HEK293 (cell line): ENCODE measurements at regions not wholly inside any gene's neighbourhood (a gene's known extent, or its start where the extent isn't known, plus 50 kb on each side); places are given as distances from the start of the nearest gene placed in this dataset.
"Not testable (repeated sequence)": the region's sequence is repeated elsewhere in the genome, so short reads cannot be mapped to it uniquely, and the experiment has no call there.

Source experiments
- CTCF ChIA-PET: fragments of 350-600 bp; formaldehyde crosslinking; extraction: SDS; loops from one replicate; lab custom pipeline; 2021; ENCODE audit warnings: antibody characterized with exemption; lab: Yijun Ruan, JAX
- POLR2A ChIA-PET: fragments of 300-600 bp; formaldehyde crosslinking; extraction: SDS; loops from one replicate; lab custom pipeline; 2020; ENCODE audit warnings: antibody characterized with exemption, inconsistent platforms; lab: Yijun Ruan, JAX
- H3K27ac ChIP-seq: fragments of 200-500 bp; sonication (Bioruptor generic); 2 replicates; pipeline ENCODE4 v1.5.1; 2014; ENCODE audit warnings: low read depth, low read length, control low read depth, inconsistent platforms; ENCODE audit errors: extremely low read depth
- H3K36me3 ChIP-seq, 2 experiments: fragments of 200-500 bp in 1 of 2; sonication (Bioruptor generic) in 1 of 2; 1 replicate in 1 of 2; 2 replicates in 1 of 2; pipeline ENCODE4 v1.5.1; 2014 to 2017; ENCODE audit warnings: inconsistent platforms in 2 of 2, low read length in 2 of 2; ENCODE audit not compliant: control insufficient read depth in 2 of 2, insufficient read depth in 1 of 2
- H3K4me1 ChIP-seq: fragments of 200-500 bp; sonication (Bioruptor generic); 2 replicates; pipeline ENCODE4 v1.5.1; 2014; ENCODE audit warnings: mild to moderate bottlenecking, low read length, inconsistent platforms; ENCODE audit not compliant: control insufficient read depth, insufficient read depth
- H3K4me3 ChIP-seq: 2 replicates; pipeline ENCODE4 v1.5.1; 2011; ENCODE audit warnings: low read depth, mild to moderate bottlenecking, control low read depth, low read length, moderate library complexity
- H3K9me3 ChIP-seq: fragments of 200-500 bp; sonication (Bioruptor generic); 2 replicates; pipeline ENCODE4 v1.5.1; 2014; ENCODE audit warnings: low read depth, low read length, inconsistent platforms; ENCODE audit not compliant: control insufficient read depth, insufficient read depth
- SALL2 ChIP-seq: fragments of 450-650 bp; formaldehyde crosslinking; IDR thresholded peaks from 2 replicates; pipeline ENCODE4 v1.5.0; 2017; ENCODE audit warnings: missing biosample characterization, mild to moderate bottlenecking, missing genetic modification characterization, borderline replicate concordance
- SP3 ChIP-seq: fragments of 450-650 bp; formaldehyde crosslinking; IDR thresholded peaks from 2 replicates; pipeline ENCODE4 v1.5.1; 2016; ENCODE audit warnings: missing biosample characterization, missing genetic modification characterization
- ZIC2 ChIP-seq: fragments of 450-650 bp; formaldehyde crosslinking; IDR thresholded peaks from 2 replicates; pipeline ENCODE4 v1.5.1; 2016; ENCODE audit warnings: missing biosample characterization, missing genetic modification characterization
- ZNF133 ChIP-seq: fragments of 450-650 bp; formaldehyde crosslinking; IDR thresholded peaks from 2 replicates; pipeline ENCODE4 v1.5.1; 2016; ENCODE audit warnings: missing biosample characterization, missing genetic modification characterization
- ZNF146 ChIP-seq: fragments of 450-650 bp; formaldehyde crosslinking; IDR thresholded peaks from 2 replicates; pipeline ENCODE4 v1.5.1; 2016; ENCODE audit warnings: missing biosample characterization, missing genetic modification characterization
- ZNF19 ChIP-seq: fragments of 450-650 bp; formaldehyde crosslinking; IDR thresholded peaks from 2 replicates; pipeline ENCODE4; 2016; ENCODE audit warnings: missing biosample characterization, missing genetic modification characterization, low read depth
- ZNF426 ChIP-seq: fragments of 450-650 bp; formaldehyde crosslinking; IDR thresholded peaks from 2 replicates; pipeline ENCODE4 v1.5.1; 2017; ENCODE audit warnings: missing biosample characterization, missing genetic modification characterization, mild to moderate bottlenecking, inconsistent platforms, moderate library complexity
- ZNF560 ChIP-seq: fragments of 450-650 bp; formaldehyde crosslinking; IDR thresholded peaks from 2 replicates; pipeline ENCODE4 v1.5.1; 2017; ENCODE audit warnings: missing biosample characterization, missing genetic modification characterization, borderline replicate concordance
- ZNF626 ChIP-seq: fragments of 450-650 bp; sonication (Bioruptor Pico); formaldehyde crosslinking; IDR thresholded peaks from 2 replicates; pipeline ENCODE4 v1.5.1; 2018; ENCODE audit warnings: missing biosample characterization, missing genetic modification characterization, inconsistent platforms
- ZNF677 ChIP-seq: fragments of 450-650 bp; IDR thresholded peaks from 2 replicates; pipeline ENCODE4 v1.5.0; 2018; ENCODE audit warnings: missing biosample characterization, mild to moderate bottlenecking, missing genetic modification characterization, moderate library complexity
- ZNF701 ChIP-seq: fragments of 450-650 bp; formaldehyde crosslinking; IDR thresholded peaks from 2 replicates; pipeline ENCODE4 v1.5.1; 2016; ENCODE audit warnings: missing biosample characterization, missing genetic modification characterization
- ZNF843 ChIP-seq: fragments of 450-650 bp; formaldehyde crosslinking; IDR thresholded peaks from 2 replicates; pipeline ENCODE4 v1.5.1; 2016; ENCODE audit warnings: missing biosample characterization, missing genetic modification characterization
- TF ChIP-seq, protein P1 (sequence below): IDR thresholded peaks from 2 replicates; pipeline ENCODE4 v1.6.1; 2011; ENCODE audit warnings: mild to moderate bottlenecking, low read depth, low read length, borderline replicate concordance
- TF ChIP-seq, protein P2 (sequence below): fragments of 450-650 bp; formaldehyde crosslinking; optimal IDR thresholded peaks from 2 replicates; pipeline ENCODE3; 2016; ENCODE audit warnings: missing biosample characterization, mild to moderate bottlenecking, missing genetic modification characterization
- TF ChIP-seq, protein P3 (sequence below): fragments of 450-650 bp; formaldehyde crosslinking; IDR thresholded peaks from 2 replicates; pipeline ENCODE4 v1.5.1; 2016; ENCODE audit warnings: missing biosample characterization, missing genetic modification characterization, borderline replicate concordance

DNA sequence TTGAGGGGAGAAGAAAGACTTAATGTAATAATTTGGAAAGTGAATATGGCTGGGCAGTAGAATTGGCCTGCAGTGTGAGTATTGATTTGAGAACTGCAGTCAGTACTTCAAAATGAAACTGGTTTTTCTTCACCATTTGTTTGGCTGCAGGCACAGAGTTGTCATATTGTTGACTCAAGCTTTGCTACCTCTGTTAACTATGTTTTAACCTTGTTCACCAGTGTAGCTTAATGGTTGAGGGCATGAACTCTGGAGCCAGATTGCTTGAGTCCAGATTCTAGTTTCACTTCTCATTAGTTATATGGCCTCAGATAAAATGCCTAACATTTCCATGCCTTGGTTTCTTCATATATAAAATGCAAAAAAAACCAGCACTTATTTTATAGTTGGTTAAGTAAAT lies 64.1 kb downstream of the CFAP44 start:
- Histone ChIP-seq H3K27ac (no peak overlapping the region), H3K4me1 (no peaks in the 10 kb centered on the region)
- TF ChIP-seq, protein P1, sequence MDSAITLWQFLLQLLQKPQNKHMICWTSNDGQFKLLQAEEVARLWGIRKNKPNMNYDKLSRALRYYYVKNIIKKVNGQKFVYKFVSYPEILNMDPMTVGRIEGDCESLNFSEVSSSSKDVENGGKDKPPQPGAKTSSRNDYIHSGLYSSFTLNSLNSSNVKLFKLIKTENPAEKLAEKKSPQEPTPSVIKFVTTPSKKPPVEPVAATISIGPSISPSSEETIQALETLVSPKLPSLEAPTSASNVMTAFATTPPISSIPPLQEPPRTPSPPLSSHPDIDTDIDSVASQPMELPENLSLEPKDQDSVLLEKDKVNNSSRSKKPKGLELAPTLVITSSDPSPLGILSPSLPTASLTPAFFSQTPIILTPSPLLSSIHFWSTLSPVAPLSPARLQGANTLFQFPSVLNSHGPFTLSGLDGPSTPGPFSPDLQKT, result no peak
- TF ChIP-seq, protein P2, sequence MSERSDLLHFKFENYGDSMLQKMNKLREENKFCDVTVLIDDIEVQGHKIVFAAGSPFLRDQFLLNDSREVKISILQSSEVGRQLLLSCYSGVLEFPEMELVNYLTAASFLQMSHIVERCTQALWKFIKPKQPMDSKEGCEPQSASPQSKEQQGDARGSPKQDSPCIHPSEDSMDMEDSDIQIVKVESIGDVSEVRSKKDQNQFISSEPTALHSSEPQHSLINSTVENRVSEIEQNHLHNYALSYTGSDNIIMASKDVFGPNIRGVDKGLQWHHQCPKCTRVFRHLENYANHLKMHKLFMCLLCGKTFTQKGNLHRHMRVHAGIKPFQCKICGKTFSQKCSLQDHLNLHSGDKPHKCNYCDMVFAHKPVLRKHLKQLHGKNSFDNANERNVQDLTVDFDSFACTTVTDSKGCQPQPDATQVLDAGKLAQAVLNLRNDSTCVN (tag by site-specific recombination), result no peak
- TF ChIP-seq ZNF677 (tag by site-specific recombination) (no peak), ZNF133 (no peak), ZNF560 (no peak), ZNF626 (tag by site-specific recombination) (no peak)
- TF ChIP-seq, all 188 proteins: peak for 0
- CTCF ChIA-PET, result interaction anchor here (0.7 kb wide), 1 partner anchor 477 kb away, joined by 3 read pairs; no protein-coding TSS in a partner anchor
- Histone ChIP-seq H3K4me3 (no peak overlapping the region), H3K36me3 (peaks cover 0 to 3% of the 10 kb centered on the region in 2 experiments; a peak in 1 of 3 replicates), H3K9me3 (no peaks in the 10 kb centered on the region)
- POLR2A ChIA-PET, result no interaction called here

- Histone ChIP-seq H3K4me1 (no peaks in the 10 kb centered on the region), H3K4me3 (no peak overlapping the region), H3K27ac (no peak overlapping the region), H3K9me3 (no peaks in the 10 kb centered on the region), H3K36me3 (peaks cover 0 to 3% of the 10 kb centered on the region in 2 experiments; a peak in 1 of 3 replicates)
- TF ChIP-seq ZNF843 (tag by site-specific recombination) (no peak), ZNF426 (peak; percentile 18), ZNF146 (no peak), SALL2 (tag by site-specific recombination) (no peak), SP3 (tag by site-specific recombination) (no peak), ZNF19 (no peak), ZNF701 (no peak)
- TF ChIP-seq, protein P3, sequence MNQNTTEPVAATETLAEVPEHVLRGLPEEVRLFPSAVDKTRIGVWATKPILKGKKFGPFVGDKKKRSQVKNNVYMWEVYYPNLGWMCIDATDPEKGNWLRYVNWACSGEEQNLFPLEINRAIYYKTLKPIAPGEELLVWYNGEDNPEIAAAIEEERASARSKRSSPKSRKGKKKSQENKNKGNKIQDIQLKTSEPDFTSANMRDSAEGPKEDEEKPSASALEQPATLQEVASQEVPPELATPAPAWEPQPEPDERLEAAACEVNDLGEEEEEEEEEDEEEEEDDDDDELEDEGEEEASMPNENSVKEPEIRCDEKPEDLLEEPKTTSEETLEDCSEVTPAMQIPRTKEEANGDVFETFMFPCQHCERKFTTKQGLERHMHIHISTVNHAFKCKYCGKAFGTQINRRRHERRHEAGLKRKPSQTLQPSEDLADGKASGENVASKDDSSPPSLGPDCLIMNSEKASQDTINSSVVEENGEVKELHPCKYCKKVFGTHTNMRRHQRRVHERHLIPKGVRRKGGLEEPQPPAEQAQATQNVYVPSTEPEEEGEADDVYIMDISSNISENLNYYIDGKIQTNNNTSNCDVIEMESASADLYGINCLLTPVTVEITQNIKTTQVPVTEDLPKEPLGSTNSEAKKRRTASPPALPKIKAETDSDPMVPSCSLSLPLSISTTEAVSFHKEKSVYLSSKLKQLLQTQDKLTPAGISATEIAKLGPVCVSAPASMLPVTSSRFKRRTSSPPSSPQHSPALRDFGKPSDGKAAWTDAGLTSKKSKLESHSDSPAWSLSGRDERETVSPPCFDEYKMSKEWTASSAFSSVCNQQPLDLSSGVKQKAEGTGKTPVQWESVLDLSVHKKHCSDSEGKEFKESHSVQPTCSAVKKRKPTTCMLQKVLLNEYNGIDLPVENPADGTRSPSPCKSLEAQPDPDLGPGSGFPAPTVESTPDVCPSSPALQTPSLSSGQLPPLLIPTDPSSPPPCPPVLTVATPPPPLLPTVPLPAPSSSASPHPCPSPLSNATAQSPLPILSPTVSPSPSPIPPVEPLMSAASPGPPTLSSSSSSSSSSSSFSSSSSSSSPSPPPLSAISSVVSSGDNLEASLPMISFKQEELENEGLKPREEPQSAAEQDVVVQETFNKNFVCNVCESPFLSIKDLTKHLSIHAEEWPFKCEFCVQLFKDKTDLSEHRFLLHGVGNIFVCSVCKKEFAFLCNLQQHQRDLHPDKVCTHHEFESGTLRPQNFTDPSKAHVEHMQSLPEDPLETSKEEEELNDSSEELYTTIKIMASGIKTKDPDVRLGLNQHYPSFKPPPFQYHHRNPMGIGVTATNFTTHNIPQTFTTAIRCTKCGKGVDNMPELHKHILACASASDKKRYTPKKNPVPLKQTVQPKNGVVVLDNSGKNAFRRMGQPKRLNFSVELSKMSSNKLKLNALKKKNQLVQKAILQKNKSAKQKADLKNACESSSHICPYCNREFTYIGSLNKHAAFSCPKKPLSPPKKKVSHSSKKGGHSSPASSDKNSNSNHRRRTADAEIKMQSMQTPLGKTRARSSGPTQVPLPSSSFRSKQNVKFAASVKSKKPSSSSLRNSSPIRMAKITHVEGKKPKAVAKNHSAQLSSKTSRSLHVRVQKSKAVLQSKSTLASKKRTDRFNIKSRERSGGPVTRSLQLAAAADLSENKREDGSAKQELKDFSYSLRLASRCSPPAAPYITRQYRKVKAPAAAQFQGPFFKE (tag by site-specific recombination), result no peak
- ChIA-PET CTCF (no interaction called here), POLR2A (no interaction called here)
Measured at GRCh38 chr3:113374078-113374477, 67.2 kb downstream of the CFAP44 start.

DNA sequence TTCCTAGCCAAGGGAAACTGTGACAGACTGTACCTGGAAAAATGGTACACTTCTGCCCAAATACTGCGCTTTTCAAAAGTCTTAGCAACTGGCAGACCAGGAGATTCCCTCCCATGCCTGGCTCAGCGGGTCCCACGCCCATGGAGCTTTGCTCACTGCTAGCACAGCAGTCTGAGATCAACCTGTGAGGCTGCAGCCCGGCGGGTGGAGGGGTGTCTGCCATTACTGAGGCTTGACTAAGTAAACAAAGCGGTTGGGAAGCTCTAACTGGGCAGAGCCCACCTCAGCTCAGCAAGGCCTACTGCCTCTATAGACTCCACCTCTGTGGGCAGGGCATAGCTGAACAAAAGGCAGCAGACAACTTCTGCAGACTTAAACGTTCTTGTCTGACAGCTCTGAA lies 74.5 kb downstream of the CFAP44 start:
- H3K9me3 ChIP-seq, CTCF ChIA-PET, H3K36me3 ChIP-seq, H3K4me3 ChIP-seq: not testable (repeated sequence)
- 0 out of 2 replicates have a peak, but pooled peaks have one; percentile 22 for TF ChIP-seq ZIC2 (tag by site-specific recombination)
- TF ChIP-seq, all 188 proteins: peak for 1; not testable (repeated sequence) for 187
- H3K4me1 ChIP-seq, POLR2A ChIA-PET, H3K27ac ChIP-seq: not testable (repeated sequence)
